Fibroblast of upper back skin (primary cell): ENCODE measurements at regions not wholly inside any gene's neighbourhood (a gene's known extent, or its start where the extent isn't known, plus 50 kb on each side); places are given as distances from the start of the nearest gene placed in this dataset.

Experiments
- DNase-seq: peaks from one replicate; pipeline ENCODE4 v3.0.0-alpha.2; 2013

GRCh38 chr3:70899816-70900215 lies 587.4 kb upstream of the MDFIC2 start:
- no peak for DNase-seq

GRCh38 chr3:70890020-70890394 lies 577.6 kb upstream of the MDFIC2 start:
- DNase-seq, result no peak

GRCh38 chr3:70889162-70890019 lies 577.0 kb upstream of the MDFIC2 start:
- no peak for DNase-seq

- DNase-seq, result no peak
Observed at GRCh38 chr3:70885636-70886035, 573.2 kb upstream of the MDFIC2 start.

GRCh38 chr3:70882104-70882503 lies 569.7 kb upstream of the MDFIC2 start:
- no peak for DNase-seq

DNA sequence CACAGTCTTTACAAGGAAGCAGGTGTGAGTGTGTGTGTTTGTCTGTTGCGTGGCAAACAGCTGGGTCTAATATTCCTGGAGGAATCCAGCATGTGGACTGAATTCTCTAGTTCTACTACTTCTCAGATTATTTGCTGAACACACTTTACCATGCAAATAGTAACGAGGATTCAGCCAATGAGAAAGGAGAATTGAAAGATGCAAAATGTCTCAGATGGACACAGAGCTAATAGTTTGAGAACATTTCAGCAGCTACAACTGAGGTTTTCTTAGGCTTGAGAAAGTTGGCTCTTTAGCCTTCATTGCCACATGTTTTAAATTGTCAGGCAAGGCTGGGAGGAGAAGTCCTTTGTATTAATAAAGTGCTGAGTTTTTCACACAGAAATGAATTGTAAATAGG lies 568.0 kb upstream of the MDFIC2 start:
- DNase-seq, result no peak

DNA sequence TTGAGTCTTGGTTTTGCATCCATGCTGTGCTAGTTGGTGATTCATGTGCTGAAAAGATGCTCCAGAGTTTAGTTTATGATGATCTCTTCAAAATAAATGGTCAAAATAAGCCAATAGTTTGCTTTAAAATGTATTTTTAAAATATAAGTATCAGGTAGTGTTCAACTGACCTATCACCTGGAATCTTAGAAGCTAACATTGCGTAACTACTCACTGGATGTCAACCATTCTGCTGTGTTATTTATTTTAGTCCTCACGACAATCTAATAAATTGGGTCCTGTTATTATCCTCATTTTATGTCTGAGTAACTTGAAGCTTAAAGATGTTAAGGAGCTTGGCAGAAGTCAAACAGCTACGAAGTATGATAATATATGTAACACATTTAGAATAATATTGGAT lies 563.7 kb upstream of the MDFIC2 start:
- DNase-seq, result no peak

GRCh38 chr3:70874196-70874595 lies 561.8 kb upstream of the MDFIC2 start:
- no peak for DNase-seq

GRCh38 chr3:70873686-70874085 lies 561.2 kb upstream of the MDFIC2 start:
- no peak for DNase-seq

DNA sequence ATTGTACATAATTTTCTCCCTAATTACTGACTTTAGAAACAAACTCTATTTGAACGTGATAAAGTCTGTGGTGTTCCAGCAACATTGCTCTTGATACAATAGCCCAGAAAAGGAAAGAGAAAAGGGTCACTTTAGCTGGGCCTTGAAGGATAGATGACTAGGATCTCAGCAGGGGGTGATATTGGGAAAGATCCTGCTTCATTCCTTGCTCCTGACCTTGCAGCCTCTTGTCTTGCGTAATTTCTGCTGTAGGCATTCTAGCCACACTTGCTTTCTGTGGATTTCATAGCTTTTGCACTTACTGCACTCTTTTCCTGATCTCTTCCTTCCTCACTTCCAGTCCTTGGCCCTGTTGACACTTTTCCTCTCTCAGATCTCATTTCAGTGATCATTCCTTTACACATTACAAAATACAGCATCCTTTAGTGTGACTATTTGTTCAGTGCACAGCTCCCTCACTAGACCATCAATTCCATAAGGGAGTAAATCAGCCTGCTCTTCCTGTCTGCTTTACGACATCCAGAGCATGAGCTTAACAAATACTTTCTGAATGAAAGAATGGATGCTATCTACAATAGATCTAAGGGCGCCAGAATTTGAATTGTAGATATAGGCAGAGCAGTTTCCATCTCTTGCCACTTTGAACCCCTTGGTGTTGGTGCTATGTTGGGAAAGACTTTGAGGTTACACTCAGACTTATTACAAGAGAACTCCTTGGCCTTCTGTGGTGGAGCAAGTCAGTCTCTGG lies 559.6 kb upstream of the MDFIC2 start:
- DNase-seq, result peak; percentile 97

DNA sequence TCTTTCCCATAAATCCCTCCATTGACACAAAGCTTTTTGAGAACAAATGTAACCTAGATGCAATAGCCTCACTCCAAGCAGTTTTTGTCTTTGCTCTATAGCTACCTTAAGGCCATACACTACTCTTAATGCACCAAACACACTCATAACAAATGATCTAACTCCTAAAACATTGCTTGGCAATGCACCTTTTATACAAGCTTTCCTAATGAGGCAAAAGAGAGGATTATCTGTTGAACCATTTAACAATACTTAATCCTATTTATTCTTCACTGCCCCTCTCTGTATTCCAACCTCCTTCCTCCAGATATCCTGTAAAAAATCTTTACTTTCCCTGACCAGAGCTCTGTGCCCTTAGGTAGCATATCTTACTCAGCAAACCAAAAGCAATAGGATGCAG lies 558.1 kb upstream of the MDFIC2 start:
- DNase-seq, result no peak

- no peak for DNase-seq
Observed at GRCh38 chr3:70868561-70868960, 556.1 kb upstream of the MDFIC2 start.

- no peak for DNase-seq
Observed at GRCh38 chr3:70863049-70863448, 550.6 kb upstream of the MDFIC2 start.

DNA sequence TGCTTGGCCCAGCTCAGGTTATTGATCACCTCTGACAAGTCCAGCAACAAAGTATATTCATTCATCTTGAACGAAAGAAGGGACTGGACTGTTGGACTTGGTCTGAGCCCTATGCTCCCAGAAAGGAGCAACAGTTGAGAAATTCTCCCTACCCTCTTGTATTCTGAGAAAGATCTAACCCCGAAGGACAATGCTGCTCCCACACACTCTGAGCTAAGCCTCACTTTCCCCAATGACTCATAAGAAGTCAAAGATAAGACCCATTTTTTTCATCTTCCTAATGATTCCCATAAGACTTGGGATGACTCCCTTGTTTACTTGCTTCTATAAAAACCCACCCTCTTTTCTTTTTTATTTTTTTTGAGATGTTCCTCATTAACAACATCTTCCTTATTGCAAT lies 549.4 kb upstream of the MDFIC2 start:
- peak; percentile 51 for DNase-seq

DNA sequence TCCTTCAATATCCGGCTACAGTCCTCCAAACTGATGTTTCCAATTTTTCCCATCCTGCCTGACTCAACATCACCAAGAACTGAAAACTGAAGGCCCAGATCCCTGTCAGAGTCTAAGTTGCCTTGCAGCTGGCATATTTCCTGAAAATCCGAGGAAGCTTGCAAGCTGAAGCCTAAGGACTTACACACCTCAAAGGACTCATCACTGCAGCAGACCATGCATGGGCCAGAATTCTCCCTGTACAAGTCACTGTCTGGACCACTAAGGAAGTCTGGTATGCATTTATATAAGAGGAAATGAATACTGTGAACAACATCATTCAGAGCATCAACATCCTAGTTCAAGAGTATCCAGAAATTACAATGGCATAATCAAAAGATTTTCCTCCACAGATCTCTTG lies 548.8 kb upstream of the MDFIC2 start:
- DNase-seq, result peak; percentile 98

DNA sequence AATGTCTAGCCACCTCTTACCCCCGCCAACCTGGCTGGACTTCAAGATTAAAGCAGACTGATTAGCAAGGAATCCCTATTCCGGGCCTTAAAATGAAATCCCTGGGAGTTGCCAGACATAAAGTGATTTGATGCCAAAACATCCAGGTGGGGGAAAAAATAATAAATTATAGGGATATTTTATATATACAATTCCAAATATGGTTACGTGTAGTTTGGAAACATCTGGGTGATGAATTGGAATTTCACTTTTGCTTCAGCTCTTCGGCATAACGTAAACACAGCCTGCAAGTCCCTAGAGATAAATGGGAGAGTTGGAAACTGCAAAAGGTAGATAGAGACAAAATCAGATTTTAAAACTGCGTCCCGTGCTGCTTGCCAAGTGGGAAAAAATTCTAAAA lies 545.5 kb upstream of the MDFIC2 start:
- DNase-seq, result peak; percentile 81

- DNase-seq, result peak; percentile 96
Observed at GRCh38 chr3:70856414-70857162, 544.1 kb upstream of the MDFIC2 start.

DNA sequence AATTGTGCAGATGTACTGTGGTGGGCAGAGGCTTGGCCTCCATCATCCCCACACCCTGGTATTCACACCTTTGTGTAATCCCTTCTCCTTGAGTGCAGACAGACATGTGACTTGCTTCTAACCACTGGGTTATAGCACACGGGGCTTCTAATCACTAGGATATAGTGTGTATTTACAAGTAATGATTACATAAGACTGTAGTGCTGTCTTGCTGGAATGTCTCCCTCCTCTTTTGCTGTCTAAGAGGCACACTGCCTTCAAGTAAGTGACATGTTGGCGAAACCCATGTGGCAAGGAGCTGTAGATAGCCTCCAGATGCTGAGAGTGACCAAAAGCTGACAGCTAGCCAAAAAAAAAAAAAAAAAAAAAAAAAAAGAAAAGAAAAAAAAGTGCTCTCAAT lies 542.7 kb upstream of the MDFIC2 start:
- DNase-seq, result no peak

DNA sequence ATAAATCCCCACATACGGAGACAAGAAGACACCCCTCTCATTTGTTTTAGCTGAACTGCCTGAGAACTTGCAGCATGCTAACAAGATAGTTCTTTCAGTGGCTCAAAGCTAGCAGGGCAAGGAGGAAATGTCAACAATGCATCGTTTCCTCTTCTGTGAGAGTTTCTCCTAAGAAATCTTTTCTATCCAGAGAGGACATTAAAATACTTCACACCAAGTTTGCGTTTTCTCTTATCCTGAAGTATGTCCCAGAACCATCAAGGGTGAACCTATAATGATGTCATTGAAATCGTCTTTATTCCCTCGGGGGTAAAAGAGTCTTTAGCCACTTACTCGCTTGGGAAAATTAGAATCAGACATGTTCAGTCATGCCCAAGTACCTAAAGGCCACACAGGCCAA lies 541.7 kb upstream of the MDFIC2 start:
- DNase-seq, result no peak

DNA sequence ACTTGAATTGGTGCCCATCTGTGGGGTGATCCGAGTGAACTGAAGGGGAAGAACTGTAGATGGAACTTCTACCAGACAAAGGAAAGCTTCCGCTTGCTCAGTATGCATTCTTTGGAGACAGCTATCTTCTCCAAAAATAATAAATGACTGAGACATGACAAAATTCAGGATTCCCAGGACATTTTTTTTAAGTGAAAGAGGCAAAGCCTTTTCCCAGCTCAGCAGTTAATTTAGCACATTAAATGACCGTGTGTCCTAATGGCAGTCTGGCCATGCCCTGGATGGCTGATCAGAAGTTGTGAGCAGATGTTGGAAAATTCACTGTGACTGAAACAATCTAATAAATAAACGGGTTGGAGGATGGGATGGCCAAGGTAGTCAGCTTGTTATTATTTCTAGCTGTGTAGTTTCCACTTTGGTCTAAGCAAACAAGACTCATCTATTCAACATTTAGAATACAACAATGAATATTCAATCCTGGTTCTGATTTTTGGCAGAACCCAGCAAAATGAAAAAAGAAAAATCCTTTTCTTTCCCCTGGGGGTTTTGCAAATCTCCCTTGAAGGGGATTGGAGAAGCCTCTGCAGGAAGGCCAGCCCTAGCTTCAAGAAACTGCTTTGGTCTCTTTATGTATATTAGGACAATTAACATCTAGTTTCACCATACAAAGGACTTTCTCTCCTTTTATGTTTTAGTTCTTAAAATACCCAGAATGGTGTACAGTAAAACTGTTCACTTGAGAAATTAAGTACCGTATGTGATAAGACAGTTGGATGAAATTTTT lies 540.9 kb upstream of the MDFIC2 start:
- DNase-seq, result no peak

GRCh38 chr3:70849911-70850699 lies 537.7 kb upstream of the MDFIC2 start:
- peak; percentile 96 for DNase-seq
